ENCODE measurements at regions not wholly inside any gene's neighbourhood (a gene's known extent, or its start where the extent isn't known, plus 50 kb on each side); places are given as distances from the start of the nearest gene placed in this dataset.
"Not testable (repeated sequence)": the region's sequence is repeated elsewhere in the genome, so short reads cannot be mapped to it uniquely, and the experiment has no call there.

DNA sequence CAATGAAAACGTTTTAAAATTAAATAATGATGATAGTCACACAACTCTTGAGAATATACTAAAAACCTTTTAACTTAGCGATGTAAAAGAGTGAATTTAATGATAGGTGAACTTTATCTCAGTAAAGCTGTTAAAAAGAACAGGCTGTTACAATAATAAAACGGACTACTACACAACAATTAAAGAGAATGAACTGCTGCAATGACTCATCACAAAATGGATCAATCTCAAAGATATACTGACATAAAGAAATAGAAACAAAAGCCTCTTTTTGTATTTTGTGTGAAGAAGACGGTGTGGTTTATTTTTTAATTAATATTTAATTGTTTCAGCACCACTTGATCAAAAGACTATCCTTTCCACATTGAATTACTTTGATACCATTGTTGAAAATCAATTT is 352.4 kb upstream of the GJE1 start:
- no peak for DNase-seq (ENCODE audit: low spot score)

DNA sequence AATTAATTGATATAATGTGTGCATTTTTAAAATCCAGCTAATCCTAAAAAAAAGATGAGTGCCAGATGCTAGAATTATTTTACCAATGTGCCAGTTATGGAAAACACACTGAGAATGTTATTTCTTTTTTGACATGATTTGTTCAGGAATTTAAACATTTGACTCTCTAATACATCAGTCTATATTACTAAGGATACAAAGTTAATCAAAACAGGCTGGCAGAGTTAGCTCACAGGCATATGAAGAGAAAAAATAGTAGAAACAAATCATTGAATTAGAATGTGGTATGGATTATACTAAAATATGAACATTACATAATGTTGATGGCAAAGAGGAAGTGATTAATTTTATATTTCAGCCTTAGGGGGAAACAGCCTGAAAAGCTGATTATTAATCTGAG is 368.3 kb upstream of the GJE1 start:
- DNase-seq (ENCODE audit: low spot score), result no peak

GRCh38 chr6:141758430-141758829 is 374.3 kb upstream of the GJE1 start:
- DNase-seq (ENCODE audit: low spot score), result no peak

DNA sequence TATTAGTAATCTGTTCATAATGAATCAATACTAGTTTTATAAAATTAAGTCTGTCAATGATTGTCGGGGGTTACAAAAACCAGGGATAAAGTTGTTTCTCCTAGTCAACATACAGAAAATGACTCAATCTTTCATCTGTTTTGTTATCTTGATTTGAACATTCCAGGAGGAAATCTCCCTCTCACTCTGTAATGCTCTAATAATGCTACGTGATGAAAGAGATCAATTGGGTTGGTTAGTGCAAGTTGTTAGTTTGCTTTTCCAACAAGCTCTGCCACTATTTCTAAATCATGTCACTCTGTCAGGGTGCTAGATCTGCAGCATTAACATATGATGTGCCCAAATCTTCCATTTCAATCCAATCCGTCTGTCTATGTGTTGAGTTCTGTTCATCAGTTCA is 379.5 kb upstream of the GJE1 start:
- no peak for DNase-seq (ENCODE audit: low spot score)

DNA sequence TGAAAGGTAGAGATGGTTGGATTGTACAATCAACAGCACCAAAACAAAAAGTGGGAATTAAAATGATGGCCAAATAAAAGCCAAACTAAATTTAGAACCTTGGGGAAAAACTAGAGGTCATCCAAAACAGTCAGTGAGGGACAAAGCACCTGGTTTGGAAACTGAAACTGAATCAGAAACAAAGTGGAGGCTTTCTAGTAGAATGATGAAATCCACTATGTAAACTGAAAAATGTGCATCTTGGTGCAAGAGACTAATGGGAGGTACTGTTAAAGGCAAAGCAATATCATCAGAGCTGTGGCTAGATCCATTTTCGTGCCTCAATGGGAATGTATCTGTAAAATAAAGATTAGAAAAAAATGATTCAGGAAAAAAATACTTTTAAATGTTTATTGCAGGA is 380.0 kb upstream of the GJE1 start:
- no peak for DNase-seq (ENCODE audit: low spot score)

- DNase-seq (ENCODE audit: low spot score), result not testable (repeated sequence)
Measured at GRCh38 chr6:141746324-141746723, 386.4 kb upstream of the GJE1 start.

DNA sequence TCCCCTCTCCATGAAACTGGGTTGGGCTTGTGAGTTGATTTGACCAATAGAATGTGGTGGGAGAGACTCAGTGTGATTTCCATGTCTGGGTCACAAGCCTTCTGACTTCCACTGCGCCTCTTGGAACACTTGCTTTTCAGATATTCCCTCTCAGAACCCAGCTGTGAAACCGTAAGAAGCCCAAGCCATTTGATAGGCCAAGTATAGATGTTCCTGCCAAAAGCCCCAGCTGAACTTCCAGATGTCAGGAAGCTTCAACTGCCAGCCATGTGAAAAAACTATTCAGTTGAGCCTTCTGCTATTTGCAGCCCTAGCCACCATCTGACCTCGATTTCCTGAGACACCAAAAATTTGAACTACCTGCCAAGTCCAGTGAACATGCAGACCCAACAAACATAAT is 387.8 kb upstream of the GJE1 start:
- no peak for DNase-seq (ENCODE audit: low spot score)

DNA sequence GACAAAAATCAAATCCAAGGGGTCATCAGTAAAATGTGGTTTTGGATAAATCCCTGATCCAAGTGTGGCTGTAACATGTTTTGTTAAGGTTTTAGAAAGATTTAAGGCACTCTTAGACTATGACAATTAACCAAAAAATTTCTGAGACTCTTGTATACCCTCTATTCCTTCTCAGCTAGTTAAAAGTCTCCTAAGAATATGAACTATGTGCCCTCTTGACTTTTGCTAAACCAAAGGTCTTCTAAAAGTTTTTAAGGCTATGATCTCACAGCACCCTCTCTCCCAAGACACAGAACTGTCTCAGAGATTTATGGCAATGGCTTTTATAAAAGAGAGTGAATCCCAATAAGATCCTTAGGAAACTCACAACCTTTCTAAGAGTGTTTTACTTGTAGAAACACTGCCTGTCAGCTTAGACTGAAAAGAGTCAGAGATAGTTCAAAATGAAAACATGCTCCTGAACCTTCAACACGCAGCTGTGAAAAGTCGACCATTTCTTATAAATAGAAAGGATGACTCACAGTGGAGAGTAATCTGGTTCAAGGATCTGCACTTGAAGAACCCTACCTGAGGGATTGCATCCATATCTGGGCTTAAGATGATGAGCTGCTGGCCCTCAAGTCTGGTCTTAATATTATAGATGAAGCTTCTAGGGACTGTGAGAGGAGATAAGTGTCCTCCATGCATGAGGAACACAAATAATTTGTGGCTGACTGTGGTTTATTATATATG is 388.4 kb upstream of the GJE1 start:
- DNase-seq (ENCODE audit: low spot score), result no peak

- no peak for DNase-seq (ENCODE audit: low spot score)
Measured at GRCh38 chr6:141736104-141736503, 396.6 kb upstream of the GJE1 start.

DNA sequence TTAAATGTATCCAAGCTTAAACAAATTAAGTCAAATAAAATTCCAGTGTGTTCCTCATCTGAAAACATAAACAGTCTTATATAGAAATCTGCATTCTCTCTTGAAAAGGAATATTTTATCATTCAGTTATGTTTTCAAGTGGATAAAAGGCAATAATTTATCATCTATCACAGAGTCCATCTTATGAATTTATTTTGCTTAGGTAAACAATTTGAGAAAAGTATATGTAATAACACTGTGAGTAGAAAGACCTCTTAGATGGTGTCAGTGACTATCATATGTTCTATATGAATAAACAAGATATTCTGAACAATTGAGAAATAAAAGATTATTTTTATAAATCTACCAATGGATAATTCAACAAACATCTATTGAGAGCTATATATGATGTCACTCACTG is 397.6 kb upstream of the GJE1 start:
- DNase-seq (ENCODE audit: low spot score), result no peak

- no peak for DNase-seq (ENCODE audit: low spot score)
Measured at GRCh38 chr6:141734071-141734840, 398.5 kb upstream of the GJE1 start.

DNA sequence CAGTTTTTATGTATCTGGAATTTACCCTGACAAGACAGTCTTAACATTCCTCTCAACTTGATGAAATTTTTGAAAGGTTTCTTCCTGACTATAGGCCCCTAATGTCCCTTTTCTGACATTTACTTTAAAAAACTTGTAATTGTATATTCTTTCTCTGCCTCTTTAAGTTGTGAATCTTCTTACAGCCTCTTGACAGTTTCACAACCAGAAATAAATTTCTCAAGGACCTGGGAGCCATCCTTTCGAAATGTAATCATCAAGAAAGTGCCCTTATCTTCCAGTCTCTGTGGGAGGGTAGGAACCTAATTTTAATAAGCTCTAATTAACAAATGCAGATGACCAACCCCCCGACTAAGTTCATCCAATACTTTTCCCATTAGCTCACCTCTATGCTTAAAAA is 403.6 kb upstream of the GJE1 start:
- no peak for DNase-seq (ENCODE audit: low spot score)

GRCh38 chr6:141728330-141728729 is 404.4 kb upstream of the GJE1 start:
- no peak for DNase-seq (ENCODE audit: low spot score)

DNA sequence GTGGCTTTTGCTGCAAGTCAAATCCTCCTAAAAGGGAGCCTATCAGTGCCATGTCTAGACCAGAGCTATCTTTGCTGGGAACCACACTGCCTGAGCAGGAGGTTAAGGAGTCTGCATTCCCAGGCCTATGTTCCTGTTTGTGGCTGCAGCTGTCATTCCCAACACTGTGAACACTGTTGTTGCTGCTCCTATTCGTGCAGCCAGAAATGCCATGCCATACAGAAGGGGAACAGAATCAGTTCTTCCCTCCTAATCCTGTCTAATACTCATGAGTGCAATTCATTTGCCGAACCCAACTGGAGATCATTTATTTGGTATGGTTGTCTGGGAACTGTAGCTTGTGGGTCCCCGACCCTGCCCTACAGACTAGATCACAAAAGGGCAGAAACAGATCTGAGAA is 406.5 kb upstream of the GJE1 start:
- no peak for DNase-seq (ENCODE audit: low spot score)

DNA sequence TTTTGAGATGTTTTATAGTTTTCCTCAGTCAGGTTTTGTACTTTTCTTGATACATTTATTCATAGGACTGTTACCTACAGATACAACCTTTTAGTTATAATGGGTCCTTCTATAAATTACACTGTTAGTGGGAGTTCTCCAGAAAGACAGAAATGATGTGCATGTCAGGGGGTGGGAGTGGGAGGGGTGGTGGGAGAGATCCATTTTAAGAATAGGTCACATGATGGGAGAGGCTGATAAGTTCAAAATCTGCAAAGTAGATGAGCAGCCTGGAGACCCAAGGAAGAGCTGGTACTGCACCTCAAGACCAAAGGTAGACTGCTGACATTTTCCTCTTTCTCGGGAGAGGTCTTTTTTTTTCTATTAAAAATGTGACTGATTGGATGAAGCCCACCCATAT is 408.0 kb upstream of the GJE1 start:
- no peak for DNase-seq (ENCODE audit: low spot score)

- DNase-seq (ENCODE audit: low spot score), result no peak
Measured at GRCh38 chr6:141719476-141719875, 413.2 kb upstream of the GJE1 start.

DNA sequence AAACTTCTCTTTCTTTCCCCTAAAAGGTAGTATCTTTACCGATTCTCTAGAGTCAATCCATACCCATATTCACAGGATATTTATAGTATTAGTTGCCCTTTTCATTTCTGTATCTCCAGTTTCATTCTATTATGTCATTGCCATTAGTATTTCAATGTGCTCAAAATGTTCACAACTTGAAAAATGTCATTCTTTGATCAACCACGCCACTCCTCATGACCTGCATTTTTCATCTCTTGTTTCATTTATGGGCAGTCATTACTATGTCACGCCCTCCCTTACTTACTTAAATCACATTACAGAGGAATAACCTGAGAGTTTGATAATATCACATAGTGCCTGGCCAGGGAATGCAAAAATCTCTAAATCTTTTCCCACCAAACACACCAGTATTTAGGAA is 427.3 kb upstream of the GJE1 start:
- no peak for DNase-seq (ENCODE audit: low spot score)

DNA sequence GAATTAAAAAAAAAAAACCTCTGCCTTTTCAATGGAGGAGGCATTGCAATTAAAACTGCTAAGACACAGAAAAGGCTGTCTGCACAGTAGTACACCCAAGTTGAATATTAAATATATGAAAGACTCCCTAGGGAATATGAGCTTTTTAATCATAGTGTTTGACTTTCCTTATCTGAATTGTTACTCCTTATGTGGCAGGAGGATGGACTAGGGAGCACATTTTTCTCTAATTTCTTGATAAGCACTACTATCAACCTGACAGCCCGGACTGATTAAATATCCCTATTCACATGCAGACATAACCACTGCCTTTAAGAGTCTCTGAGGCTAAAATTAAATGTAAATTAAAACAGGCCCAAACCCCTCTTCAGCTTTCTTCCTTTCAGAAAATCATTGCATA is 428.6 kb upstream of the GJE1 start:
- no peak for DNase-seq (ENCODE audit: low spot score)

DNA sequence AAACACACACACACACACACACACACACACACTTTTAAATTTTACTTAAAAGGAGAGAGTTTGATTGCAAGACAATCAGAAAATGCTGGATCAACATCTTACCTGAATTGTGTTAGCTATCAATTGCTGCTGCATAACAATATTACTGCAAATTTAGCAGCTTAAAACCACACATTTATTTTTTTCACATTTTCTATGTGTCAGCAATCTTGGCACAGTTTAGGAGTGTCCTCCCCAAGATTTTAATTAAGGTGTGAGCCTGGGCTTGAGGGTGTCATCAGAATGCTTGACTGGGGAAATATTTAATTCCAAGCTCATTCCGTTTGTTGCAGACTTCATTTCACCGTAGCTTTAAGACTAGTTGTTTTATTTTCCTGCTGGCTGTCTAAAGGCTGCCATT is 431.0 kb upstream of the GJE1 start:
- DNase-seq (ENCODE audit: low spot score), result no peak

DNA sequence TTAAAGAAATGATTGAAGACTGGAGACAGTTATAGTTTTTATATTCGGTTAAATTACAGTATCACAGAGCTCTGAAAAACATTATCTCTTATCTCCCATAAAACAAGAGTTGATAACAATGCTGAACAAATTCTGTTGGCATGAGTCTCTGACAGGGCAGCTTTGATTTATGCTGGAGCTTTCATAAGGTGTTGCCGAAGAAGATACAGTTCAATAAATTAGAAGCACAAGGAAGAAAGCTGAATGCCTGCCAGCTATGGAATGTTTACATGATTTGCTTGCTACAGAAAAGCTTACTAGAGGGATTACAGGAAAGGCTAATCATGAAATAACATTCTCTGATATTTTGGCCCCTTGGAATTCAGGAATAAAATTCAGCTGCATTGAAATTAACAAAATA is 431.9 kb upstream of the GJE1 start:
- DNase-seq (ENCODE audit: low spot score), result no peak

GRCh38 chr6:141688916-141689315 is 443.8 kb upstream of the GJE1 start:
- no peak for DNase-seq (ENCODE audit: low spot score)

GRCh38 chr6:141685416-141685815 is 447.3 kb upstream of the GJE1 start:
- DNase-seq (ENCODE audit: low spot score), result no peak

- DNase-seq (ENCODE audit: low spot score), result no peak
Measured at GRCh38 chr6:141682391-141682790, 450.3 kb upstream of the GJE1 start.
